ENCODE measurements at regions not wholly inside any gene's neighbourhood (a gene's known extent, or its start where the extent isn't known, plus 50 kb on each side); places are given as distances from the start of the nearest gene placed in this dataset.

DNA sequence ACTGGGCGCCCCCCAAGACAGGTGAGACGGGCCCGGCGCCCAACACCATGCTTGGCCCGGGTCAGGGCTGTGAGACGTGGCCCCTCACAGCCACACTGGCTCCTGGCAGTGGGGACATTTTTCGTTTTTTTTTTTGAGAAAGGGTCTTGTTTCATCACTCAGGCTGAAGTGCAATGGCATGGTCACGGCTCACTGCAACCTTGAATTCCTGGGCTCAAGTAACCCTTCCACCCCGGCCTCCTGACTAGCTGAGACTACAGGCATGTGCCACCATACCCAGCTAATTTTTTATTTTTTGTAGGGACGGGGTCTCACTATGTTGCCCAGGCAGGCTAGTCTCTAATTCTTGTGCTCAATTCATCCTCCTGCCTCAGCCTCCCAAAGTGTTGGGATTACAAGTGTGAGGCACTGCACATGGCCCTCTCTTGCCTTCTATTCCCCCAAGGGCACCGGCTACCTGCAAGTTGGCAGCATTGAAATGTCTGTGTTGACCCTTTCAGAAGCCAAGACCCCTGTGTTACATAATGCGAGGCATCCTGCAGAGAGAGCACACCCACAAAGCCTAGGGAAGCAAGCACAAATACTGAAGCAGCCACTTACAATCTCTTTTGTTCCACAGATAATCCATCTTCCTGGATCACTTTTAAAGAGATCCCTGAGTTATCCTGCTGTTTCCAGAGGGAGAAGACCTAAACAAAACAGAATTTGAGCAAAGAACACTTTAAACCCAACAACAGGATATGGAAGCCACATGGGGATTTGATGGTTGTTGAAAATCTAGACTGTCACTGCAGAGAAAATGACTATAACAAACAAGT is 57.5 kb upstream of the SLC4A11 start:
- TF ChIP-seq, protein P1, sequence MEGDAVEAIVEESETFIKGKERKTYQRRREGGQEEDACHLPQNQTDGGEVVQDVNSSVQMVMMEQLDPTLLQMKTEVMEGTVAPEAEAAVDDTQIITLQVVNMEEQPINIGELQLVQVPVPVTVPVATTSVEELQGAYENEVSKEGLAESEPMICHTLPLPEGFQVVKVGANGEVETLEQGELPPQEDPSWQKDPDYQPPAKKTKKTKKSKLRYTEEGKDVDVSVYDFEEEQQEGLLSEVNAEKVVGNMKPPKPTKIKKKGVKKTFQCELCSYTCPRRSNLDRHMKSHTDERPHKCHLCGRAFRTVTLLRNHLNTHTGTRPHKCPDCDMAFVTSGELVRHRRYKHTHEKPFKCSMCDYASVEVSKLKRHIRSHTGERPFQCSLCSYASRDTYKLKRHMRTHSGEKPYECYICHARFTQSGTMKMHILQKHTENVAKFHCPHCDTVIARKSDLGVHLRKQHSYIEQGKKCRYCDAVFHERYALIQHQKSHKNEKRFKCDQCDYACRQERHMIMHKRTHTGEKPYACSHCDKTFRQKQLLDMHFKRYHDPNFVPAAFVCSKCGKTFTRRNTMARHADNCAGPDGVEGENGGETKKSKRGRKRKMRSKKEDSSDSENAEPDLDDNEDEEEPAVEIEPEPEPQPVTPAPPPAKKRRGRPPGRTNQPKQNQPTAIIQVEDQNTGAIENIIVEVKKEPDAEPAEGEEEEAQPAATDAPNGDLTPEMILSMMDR (IDR thresholded peaks at IDR 0.05; ENCODE audit: insufficient read depth, low read length, severe bottlenecking) = no peak
- DNase-seq (ENCODE audit: low read depth) = no peak
- H3K36me3 ChIP-seq (ENCODE audit: control insufficient read depth, insufficient read depth, low read length) = peaks cover 31% of the 10 kb centered on the region

More for the DNA sequence above, 57.5 kb upstream of the SLC4A11 start:
- H3K4me3 ChIP-seq (ENCODE audit: low read depth, low read length) = no peak overlapping the region
- H3K27me3 ChIP-seq (ENCODE audit: control insufficient read depth, insufficient read depth, low read length) = no peaks in the 10 kb centered on the region
- FAIRE-seq = no peak
